SK-N-SH (cell line): ENCODE measurements at regions not wholly inside any gene's neighbourhood (a gene's known extent, or its start where the extent isn't known, plus 50 kb on each side); places are given as distances from the start of the nearest gene placed in this dataset.
A peak's percentile ranks its signal among the peaks of the same experiment; 100 is the strongest.

Experiments used
- CTCF ChIA-PET: fragments of 300-600, 350-600 bp; formaldehyde crosslinking; extraction: SDS; loops from one replicate; lab custom pipeline; 2021; lab: Yijun Ruan, JAX
- POLR2A ChIA-PET: fragments of 350-600 bp; sonication (Branson Sonifier 250); formaldehyde crosslinking; extraction: SDS; loops from one replicate; lab custom pipeline; 2020; ENCODE audit warnings: antibody characterized with exemption, inconsistent platforms; lab: Yijun Ruan, JAX
- DNase-seq: peaks from one replicate; pipeline ENCODE4 v3.0.0; 2012
- H2AFZ ChIP-seq: fragments of 200-600 bp; sonication (generic); 2 replicates; pipeline ENCODE4 v1.8.1; 2016; ENCODE audit warnings: antibody characterized with exemption, mild to moderate bottlenecking, low read depth
- H3F3A ChIP-seq: fragments of 200-600 bp; sonication (generic); replicated peaks from 2 replicates; pipeline ENCODE3; 2016; ENCODE audit warnings: antibody characterized with exemption, mild to moderate bottlenecking; ENCODE audit not compliant: insufficient read depth
- H3K27ac ChIP-seq, 2 experiments: fragments of 200-500 bp in 1 of 2; fragments of 200-600 bp in 1 of 2; sonication (Bioruptor generic) in 1 of 2; sonication (generic), shearing (Covaris generic) in 1 of 2; 2 replicates each; pipeline versions ENCODE4 v1.5.1 to v1.6.1; 2014 to 2016; ENCODE audit warnings: low read depth in 2 of 2, inconsistent platforms in 1 of 2, low read length in 1 of 2, mild to moderate bottlenecking in 1 of 2, mixed read lengths in 1 of 2
- H3K27me3 ChIP-seq: fragments of 200-600 bp; sonication (generic), shearing (Covaris generic); 2 replicates; pipeline ENCODE4 v1.6.1; 2016; ENCODE audit warnings: mixed run types; ENCODE audit not compliant: insufficient read depth
- H3K36me3 ChIP-seq, 2 experiments: fragments of 200-500 bp in 1 of 2; fragments of 200-600 bp in 1 of 2; sonication (Bioruptor generic) in 1 of 2; sonication (generic) in 1 of 2; replicated peaks in 1 of 2; 2 replicates each; pipeline versions ENCODE3 to v1.5.1; 2014 to 2016; ENCODE audit warnings: low read length in 1 of 2, mild to moderate bottlenecking in 1 of 2; ENCODE audit not compliant: insufficient read depth in 2 of 2, control insufficient read depth in 1 of 2
- H3K4me1 ChIP-seq, 2 experiments: fragments of 200-500 bp in 1 of 2; fragments of 200-600 bp in 1 of 2; sonication (Bioruptor generic) in 1 of 2; sonication (generic), shearing (Covaris generic) in 1 of 2; 2 replicates each; pipeline versions ENCODE4 v1.5.1 to v1.6.1; 2014 to 2016; ENCODE audit warnings: low read depth in 1 of 2, low read length in 1 of 2, mixed run types in 1 of 2; ENCODE audit not compliant: insufficient read depth in 2 of 2, control insufficient read depth in 1 of 2
- H3K4me2 ChIP-seq: fragments of 200-600 bp; sonication (generic), shearing (Covaris generic); 2 replicates; pipeline ENCODE4 v1.6.1; 2017; ENCODE audit warnings: mixed run types
- H3K4me3 ChIP-seq, 2 experiments: fragments of 200-500 bp in 1 of 2; fragments of 200-600 bp in 1 of 2; sonication (Bioruptor generic) in 1 of 2; sonication (generic), shearing (Covaris generic) in 1 of 2; 2 replicates each; pipeline versions ENCODE4 v1.5.1 to v1.8.1; 2014 to 2016; ENCODE audit warnings: low read depth in 2 of 2, inconsistent platforms in 1 of 2, low read length in 1 of 2, mild to moderate bottlenecking in 1 of 2, mixed read lengths in 1 of 2, moderate library complexity in 1 of 2
- H3K79me2 ChIP-seq: fragments of 200-600 bp; sonication (generic); 2 replicates; pipeline ENCODE4 v1.8.1; 2017; ENCODE audit warnings: mild to moderate bottlenecking; ENCODE audit not compliant: insufficient read depth
- H3K9ac ChIP-seq: fragments of 200-600 bp; sonication (generic); 2 replicates; pipeline ENCODE4 v1.6.1; 2017; ENCODE audit warnings: mixed run types
- H3K9me2 ChIP-seq: fragments of 200-600 bp; sonication (generic); 2 replicates; pipeline ENCODE4 v1.6.1; 2017; ENCODE audit warnings: mixed run types
- H3K9me3 ChIP-seq: fragments of 200-600 bp; sonication (generic); 2 replicates; pipeline ENCODE4 v1.6.1; 2017; ENCODE audit warnings: mixed run types, mild to moderate bottlenecking, moderate library complexity
- H4K20me1 ChIP-seq: fragments of 200-600 bp; sonication (generic); 2 replicates; pipeline ENCODE4 v1.6.1; 2017; ENCODE audit warnings: mild to moderate bottlenecking, mixed run types; ENCODE audit not compliant: insufficient read depth
- CHD2 ChIP-seq: fragments of 150-350 bp; IDR thresholded peaks from 2 replicates; pipeline ENCODE4 v1.6.1; 2018; ENCODE audit warnings: low read length; ENCODE audit not compliant: partially characterized antibody
- FOSL2 ChIP-seq: IDR thresholded peaks from 2 replicates; pipeline ENCODE4 v1.4.0; 2012; ENCODE audit warnings: low read depth, mild to moderate bottlenecking, moderate library complexity, borderline replicate concordance
- GABPA ChIP-seq: IDR thresholded peaks from 2 replicates; pipeline ENCODE4 v1.4.0; 2012; ENCODE audit warnings: low read depth, mild to moderate bottlenecking
- GATA2 ChIP-seq: sonication (generic); formaldehyde crosslinking; IDR thresholded peaks from 2 replicates; pipeline ENCODE4 v1.5.0; 2020; ENCODE audit warnings: mild to moderate bottlenecking, missing genetic modification reagents
- JUND ChIP-seq: IDR thresholded peaks from 2 replicates; pipeline ENCODE4 v1.4.0; 2012
- RAD21 ChIP-seq: IDR thresholded peaks from 2 replicates; pipeline ENCODE4 v1.6.1; 2012; ENCODE audit warnings: mild to moderate bottlenecking, low read length
- RCOR1 ChIP-seq: fragments of 150-350 bp; IDR thresholded peaks from 2 replicates; pipeline ENCODE4 v1.6.1; 2017; ENCODE audit warnings: antibody characterized with exemption, low read length
- SMC3 ChIP-seq: IDR thresholded peaks from 2 replicates; pipeline ENCODE4 v1.6.1; 2012; ENCODE audit warnings: low read depth, low read length, improper control_type of control experiment
- TCF12 ChIP-seq: IDR thresholded peaks from 2 replicates; pipeline ENCODE4 v1.4.0; 2012
- USF1 ChIP-seq: IDR thresholded peaks from 2 replicates; pipeline ENCODE4 v1.4.0; 2012; ENCODE audit warnings: low read depth, borderline replicate concordance
- WGBS: methylation state at CpG from one replicate; pipeline ENCODE4 v1.1.6; 2017; ENCODE audit warnings: low lambda C conversion rate; 5-methylcytosine and 5-hydroxymethylcytosine counted together
- TF ChIP-seq, protein P1 (sequence below): fragments of 200-600 bp; sonication (generic); IDR thresholded peaks from 2 replicates; pipeline ENCODE4 v1.6.1; 2017; ENCODE audit warnings: antibody characterized with exemption, mild to moderate bottlenecking, moderate library complexity

DNA sequence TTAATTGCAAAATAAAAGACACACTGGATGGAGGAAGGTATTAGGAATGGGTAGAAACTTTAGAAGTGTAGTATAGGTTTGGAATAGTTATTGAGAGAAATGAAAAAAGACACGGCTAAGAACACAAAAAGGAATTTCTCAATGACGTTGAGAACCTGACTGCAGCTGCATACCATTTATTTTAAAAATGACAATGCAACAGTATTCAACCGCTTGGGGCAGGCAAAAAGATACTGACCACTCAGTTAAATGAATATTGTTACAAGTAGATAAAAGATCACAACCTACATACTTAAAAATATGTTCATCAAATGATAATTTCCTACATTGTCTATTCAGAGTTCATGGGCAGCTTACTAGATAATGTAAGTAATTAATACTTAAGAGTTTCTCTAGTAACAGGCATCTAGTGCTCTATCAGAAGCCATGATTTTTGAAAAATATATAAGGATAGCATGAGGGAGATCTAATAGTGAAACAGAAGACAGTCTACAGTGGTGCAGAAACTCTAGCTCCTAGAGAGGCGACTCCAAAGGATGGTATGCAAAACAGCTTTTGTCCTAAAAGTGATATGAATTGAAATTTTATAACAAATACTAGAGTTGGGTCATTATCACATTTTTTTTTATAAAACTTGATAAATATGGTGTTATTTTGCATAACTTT lies 216.2 kb upstream of the VEGFC start:
- Histone ChIP-seq H3K9me3 (peaks cover 12% of the 10 kb centered on the region), H4K20me1 (no peaks in the 10 kb centered on the region), H3K4me2 (peak overlapping the region; percentile 46)
- 20% methylated on average over 4 of the region's 4 CpGs for WGBS
- TF ChIP-seq, protein P1, sequence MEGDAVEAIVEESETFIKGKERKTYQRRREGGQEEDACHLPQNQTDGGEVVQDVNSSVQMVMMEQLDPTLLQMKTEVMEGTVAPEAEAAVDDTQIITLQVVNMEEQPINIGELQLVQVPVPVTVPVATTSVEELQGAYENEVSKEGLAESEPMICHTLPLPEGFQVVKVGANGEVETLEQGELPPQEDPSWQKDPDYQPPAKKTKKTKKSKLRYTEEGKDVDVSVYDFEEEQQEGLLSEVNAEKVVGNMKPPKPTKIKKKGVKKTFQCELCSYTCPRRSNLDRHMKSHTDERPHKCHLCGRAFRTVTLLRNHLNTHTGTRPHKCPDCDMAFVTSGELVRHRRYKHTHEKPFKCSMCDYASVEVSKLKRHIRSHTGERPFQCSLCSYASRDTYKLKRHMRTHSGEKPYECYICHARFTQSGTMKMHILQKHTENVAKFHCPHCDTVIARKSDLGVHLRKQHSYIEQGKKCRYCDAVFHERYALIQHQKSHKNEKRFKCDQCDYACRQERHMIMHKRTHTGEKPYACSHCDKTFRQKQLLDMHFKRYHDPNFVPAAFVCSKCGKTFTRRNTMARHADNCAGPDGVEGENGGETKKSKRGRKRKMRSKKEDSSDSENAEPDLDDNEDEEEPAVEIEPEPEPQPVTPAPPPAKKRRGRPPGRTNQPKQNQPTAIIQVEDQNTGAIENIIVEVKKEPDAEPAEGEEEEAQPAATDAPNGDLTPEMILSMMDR, result peak; percentile 31
- TF ChIP-seq SMC3 (no peak), FOSL2 (no peak), TCF12 (0 out of 2 replicates have a peak, but pooled peaks have one; percentile 2)
- TF ChIP-seq, all 33 proteins: peak for 2
- H3K9ac ChIP-seq, result peak overlapping the region; percentile 64; the same call in 1 of the 2 replicates
- H3K27me3 ChIP-seq, result no peaks in the 10 kb centered on the region
- no peak for DNase-seq
- peak overlapping the region; percentile 53 to 94; a peak in 3 of 4 replicates for H3K27ac ChIP-seq
- ChIA-PET CTCF (interaction anchor here (2.4 kb wide), 1 partner anchor 38 kb away, joined by 12 read pairs; no protein-coding TSS in a partner anchor), POLR2A (no interaction called here)
- H3K4me1 ChIP-seq, result peaks cover 0 to 18% of the 10 kb centered on the region in 2 experiments; a peak in 3 of 4 replicates
- H2AFZ ChIP-seq, result peak overlapping the region; percentile 32; the same call in 1 of the 2 replicates
- no peaks in the 10 kb centered on the region for H3K36me3 ChIP-seq
- peaks cover 59% of the 10 kb centered on the region for H3F3A ChIP-seq
- no peak overlapping the region for H3K4me3 ChIP-seq
- no peaks in the 10 kb centered on the region for H3K9me2 ChIP-seq
- no peaks in the 10 kb centered on the region for H3K79me2 ChIP-seq

GRCh38 chr4:177010418-177010817 lies 217.7 kb upstream of the VEGFC start:
- POLR2A ChIA-PET, result no interaction called here
- H4K20me1 ChIP-seq, result no peaks in the 10 kb centered on the region
- DNase-seq, result no peak
- H2AFZ ChIP-seq, result no peak overlapping the region; the same call in 1 of the 2 replicates
- TF ChIP-seq JUND, result no peak
- no peak for TF ChIP-seq USF1
- no peak for TF ChIP-seq GATA2 (CRISPR knock-in tag)
- TF ChIP-seq FOSL2, result no peak
- TF ChIP-seq GABPA, result no peak
- no peak for TF ChIP-seq TCF12
- TF ChIP-seq RCOR1, result no peak
- no peak for TF ChIP-seq CHD2
- TF ChIP-seq RAD21, result no peak
- H3K27ac ChIP-seq, result peak overlapping the region in 1 of 2 experiments; percentile 94; a peak in 3 of 4 replicates
- peaks cover 54% of the 10 kb centered on the region for H3F3A ChIP-seq
- H3K36me3 ChIP-seq, result no peaks in the 10 kb centered on the region
- H3K4me3 ChIP-seq, result no peak overlapping the region
- WGBS, result 47% methylated on average over 2 of the region's 2 CpGs
- H3K4me2 ChIP-seq, result no peak overlapping the region
- H3K9ac ChIP-seq, result no peak overlapping the region
- CTCF ChIA-PET, result interaction anchor here (2.4 kb wide), 1 partner anchor 37 kb away, joined by 12 read pairs; no protein-coding TSS in a partner anchor
- H3K9me3 ChIP-seq, result peaks cover 12% of the 10 kb centered on the region
- peaks cover 0 to 18% of the 10 kb centered on the region in 2 experiments; a peak in 3 of 4 replicates for H3K4me1 ChIP-seq
- no peaks in the 10 kb centered on the region for H3K9me2 ChIP-seq
- no peaks in the 10 kb centered on the region for H3K27me3 ChIP-seq
- H3K79me2 ChIP-seq, result no peaks in the 10 kb centered on the region
